Suppressor macrophage (primary cell): ENCODE measurements at regions not wholly inside any gene's neighbourhood (a gene's known extent, or its start where the extent isn't known, plus 50 kb on each side); places are given as distances from the start of the nearest gene placed in this dataset.
A peak's percentile ranks its signal among the peaks of the same experiment; 100 is the strongest.
"Not testable (repeated sequence)": the region's sequence is repeated elsewhere in the genome, so short reads cannot be mapped to it uniquely, and the experiment has no call there.

Experiments
- DNase-seq, 4 experiments: peaks; one replicate each; pipeline ENCODE4 v3.0.0-alpha.2; 2020 to 2022

DNA sequence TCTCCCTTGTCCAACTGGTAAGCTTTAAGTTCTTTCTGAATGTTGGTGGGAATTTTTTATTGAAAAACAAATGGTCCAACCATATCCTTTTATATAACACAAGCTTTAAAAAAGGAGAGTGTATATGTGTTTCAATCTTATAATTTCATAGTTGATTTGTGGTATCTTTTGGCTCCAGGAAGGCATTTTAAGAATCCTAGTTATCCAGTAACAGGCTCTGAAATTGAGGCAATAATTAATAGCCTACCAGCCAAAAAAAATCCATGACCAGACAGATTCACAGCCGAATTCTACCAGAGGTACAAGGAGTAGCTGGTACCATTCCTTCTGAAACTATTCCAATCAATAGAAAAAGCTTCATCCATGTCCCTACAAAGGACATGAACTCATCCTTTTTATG, 141.6 kb downstream of the FZD1 start:
- DNase-seq: not testable (repeated sequence)

DNA sequence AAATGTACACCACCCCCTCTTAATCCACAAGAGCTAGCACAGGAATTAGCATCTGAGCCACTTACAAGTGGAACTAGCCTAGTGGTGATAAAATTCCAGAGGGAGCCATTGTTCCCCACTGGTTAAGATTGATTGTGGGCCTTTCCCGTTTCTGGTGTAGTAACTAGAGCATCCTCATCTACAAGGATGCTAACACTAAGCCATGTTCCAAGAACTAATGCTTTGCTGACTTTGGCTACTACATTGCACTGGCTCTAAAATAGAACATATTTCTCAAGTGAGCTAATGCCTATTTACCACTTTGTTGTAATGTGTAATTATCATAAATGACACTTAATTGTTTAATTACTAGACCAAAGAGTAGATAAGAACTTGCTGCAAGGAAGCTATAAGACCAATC, 143.7 kb downstream of the FZD1 start:
- no peak for DNase-seq

- DNase-seq: no peak
Observed at GRCh38 chr7:91408388-91409154, 144.3 kb downstream of the FZD1 start.

DNA sequence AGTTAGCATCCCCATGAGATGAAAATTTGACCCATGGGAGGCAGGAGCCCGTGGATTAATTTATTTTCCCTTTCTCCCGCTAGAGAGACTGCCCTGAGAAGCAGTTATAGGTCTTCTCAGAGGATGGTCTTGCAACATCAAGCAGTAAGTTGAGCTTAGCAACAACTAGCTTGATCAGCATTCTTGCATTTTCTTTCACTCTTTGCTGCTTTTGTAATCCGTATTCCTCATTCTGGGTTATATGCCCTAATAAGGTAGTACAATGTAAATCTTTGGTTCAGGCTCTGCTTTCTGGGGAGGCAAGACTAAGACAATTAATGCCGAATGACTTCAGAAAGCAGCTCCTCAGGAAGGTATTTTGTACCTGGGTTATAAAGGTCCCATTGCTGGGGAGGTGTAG, 146.8 kb downstream of the FZD1 start:
- peak; percentile 3 to 63 (median 42) for DNase-seq

DNA sequence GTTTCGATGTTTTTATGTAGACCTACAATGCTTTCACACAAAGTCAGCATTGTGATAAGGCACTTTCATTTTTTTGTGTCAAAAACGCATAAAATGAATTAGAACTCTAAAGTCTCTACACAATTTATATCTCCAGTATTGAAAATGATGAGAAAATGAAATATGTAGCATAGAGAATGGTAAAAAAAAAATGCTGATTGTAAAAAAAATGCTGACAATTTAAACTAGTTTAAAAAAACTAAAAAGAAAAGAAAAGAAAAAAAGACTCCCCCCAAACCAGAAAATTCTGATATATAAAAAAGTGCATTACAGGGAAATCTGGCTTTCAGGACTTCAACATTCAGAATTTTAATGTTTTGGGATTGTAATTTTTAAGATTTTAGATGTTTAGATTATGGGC, 148.1 kb downstream of the FZD1 start:
- no peak for DNase-seq

DNA sequence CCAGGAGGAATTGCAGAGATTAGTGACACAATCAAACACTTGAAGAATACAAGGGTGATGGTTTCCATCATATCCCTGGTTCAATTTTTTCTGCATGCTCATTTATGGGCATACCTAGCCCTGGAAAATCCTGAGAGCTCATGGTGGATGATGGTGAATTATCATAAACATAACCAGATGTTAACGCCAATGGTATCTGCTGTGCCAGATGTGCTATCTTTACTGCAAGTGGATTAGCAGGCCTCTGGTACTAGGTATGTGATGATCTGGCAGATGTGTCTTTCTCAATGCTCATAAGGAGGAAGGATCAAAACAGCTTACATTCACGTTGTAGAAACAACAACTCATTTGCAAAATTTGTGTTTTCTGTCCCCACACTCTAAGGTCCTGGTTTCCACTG, 150.5 kb downstream of the FZD1 start:
- DNase-seq: no peak

DNA sequence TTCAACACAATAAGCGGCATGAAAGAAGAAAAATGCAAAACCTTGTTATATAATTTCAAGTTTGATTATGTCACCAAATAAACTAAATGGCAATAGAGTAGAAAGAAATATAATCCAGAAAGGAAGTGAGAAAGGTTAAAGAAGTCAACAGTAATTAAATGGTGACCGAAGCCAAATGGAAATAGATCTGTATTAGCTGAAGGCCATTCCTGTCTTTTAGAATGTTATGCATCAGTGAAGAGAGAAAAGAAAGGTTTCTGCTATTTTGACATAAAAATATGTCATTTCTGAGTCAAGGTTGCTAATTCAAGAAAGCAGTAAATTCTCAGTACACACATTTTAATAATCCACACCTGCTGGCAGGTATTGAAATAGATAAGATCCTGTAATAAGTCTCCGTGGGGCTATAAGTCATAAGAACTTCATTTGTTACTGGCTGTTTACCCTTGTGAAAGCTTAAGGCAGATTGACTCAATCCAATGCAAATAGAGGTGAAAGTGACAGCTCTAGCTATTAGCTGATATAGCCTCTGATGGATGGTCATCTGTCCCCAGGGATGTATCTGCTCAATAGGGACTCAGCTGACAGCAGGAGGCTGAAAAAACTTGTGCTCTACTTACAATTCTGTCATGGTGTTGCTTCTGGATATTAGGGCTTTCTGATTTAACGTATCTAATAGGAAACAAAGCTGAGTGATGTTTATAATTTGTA, 152.1 kb downstream of the FZD1 start:
- DNase-seq: no peak

- DNase-seq: no peak
Observed at GRCh38 chr7:91420606-91421005, 156.4 kb downstream of the FZD1 start.

- no peak for DNase-seq
Observed at GRCh38 chr7:91421018-91421417, 156.8 kb downstream of the FZD1 start.

DNA sequence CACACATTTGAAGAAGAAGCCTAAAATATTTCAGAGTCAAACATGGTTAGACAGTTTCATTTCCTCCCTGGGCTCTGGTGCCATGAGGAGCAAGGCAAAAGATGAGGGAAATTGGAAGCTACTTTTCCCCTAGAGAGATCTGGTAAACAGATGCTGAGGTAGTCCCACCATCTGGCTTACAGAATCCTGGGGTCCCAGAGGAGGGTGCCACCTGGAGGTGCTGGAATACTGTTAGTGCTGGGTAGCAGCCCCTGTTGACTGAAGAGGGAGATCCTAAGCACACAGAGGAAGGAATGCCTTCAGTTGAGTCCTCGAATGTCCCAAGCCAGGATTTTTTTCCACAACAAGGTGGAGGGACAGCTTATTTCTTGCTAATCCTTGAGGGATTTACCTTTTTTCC, 160.1 kb downstream of the FZD1 start:
- DNase-seq: peak in 3 of 4 experiments; percentile 6 to 27 (median 17)

- DNase-seq: no peak
Observed at GRCh38 chr7:91425149-91425548, 160.9 kb downstream of the FZD1 start.

GRCh38 chr7:91427051-91427450, 162.8 kb downstream of the FZD1 start:
- DNase-seq: no peak

- no peak for DNase-seq
Observed at GRCh38 chr7:91431601-91432000, 167.4 kb downstream of the FZD1 start.

- DNase-seq: no peak
Observed at GRCh38 chr7:91434836-91435235, 170.6 kb downstream of the FZD1 start.

GRCh38 chr7:91435381-91436059, 171.3 kb downstream of the FZD1 start:
- DNase-seq: no peak

GRCh38 chr7:91436655-91437054, 172.4 kb downstream of the FZD1 start:
- no peak for DNase-seq

GRCh38 chr7:91440198-91440597, 176.0 kb downstream of the FZD1 start:
- not testable (repeated sequence) for DNase-seq

DNA sequence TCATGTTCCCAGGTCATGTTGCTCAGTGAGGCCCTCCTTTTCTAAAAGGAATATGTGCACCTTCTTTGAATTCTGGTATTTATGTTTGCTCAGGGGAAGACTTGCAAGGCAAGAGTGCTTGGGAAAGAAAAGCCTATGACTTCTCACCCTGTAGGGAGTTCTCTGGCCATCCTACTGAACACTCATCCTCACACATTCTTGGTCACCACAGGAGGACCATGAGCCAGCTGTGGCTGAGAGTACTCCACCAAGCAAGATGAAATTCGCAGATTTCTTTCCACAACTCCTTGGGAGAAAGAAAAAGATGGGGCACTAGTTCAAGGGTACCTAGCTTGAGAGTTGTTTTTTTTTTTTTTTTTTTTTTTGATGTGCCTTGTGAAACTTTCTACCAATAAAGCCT, 179.6 kb downstream of the FZD1 start:
- no peak for DNase-seq

GRCh38 chr7:91446819-91447218, 182.6 kb downstream of the FZD1 start:
- DNase-seq: peak in 1 of 4 experiments; percentile 14

DNA sequence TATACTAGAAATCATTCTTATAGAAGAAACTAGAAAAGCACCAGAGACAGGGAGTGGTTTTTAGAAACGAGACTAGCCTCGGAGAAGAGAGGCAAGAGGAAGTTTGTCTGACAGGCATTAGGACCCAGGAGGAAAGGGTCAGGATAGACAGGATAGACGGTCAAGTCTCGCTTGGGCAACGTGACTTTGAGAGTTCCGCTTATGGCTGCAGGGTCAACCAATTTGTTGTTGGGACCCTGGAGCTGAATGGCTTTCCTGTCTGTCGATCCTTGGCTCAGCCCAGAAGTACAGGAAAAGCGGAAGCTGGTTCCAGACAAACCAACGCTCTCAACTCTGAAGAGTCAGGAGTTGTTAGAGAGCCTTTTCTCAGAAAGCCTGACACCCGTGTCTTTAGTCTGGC, 191.2 kb downstream of the FZD1 start:
- DNase-seq: no peak

DNA sequence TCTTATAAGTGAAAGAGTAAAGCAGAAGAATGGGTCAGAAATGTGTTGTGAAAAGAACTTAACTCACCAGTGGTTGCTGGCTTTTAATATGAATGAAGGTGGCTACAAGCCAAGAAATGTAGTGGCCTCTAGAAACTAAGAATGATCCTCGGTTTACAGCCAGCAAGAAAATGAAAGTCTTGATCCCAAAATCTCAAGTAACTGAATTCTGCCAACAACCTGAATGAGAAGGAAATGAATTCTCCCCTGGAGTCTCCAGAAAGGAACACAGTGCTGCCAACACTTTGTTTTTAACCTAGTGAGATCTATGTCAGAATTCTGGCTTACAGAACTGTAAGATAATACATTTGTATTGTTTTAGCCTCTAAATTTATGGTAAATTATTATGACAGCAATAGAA, 193.0 kb downstream of the FZD1 start:
- DNase-seq: no peak

DNA sequence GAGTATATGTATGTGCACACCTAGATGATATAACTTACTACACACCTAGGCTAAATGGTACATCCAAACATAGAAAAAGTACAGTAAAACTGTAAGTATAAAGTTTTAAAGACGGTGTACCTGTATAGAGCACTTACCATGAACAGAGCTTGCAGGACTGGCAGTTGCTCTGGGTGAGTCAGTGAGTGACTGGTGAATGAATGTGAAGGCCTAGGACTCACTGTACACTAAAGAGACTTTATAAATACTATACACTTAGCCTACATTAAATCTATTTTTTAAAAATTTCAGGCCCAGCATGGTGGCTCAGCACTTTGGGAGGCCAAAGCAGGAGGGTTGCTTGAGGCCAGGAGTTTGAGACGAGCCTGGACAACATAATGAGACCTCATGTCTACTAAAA, 195.3 kb downstream of the FZD1 start:
- no peak for DNase-seq

- DNase-seq: no peak
Observed at GRCh38 chr7:91462316-91462715, 198.1 kb downstream of the FZD1 start.

DNA sequence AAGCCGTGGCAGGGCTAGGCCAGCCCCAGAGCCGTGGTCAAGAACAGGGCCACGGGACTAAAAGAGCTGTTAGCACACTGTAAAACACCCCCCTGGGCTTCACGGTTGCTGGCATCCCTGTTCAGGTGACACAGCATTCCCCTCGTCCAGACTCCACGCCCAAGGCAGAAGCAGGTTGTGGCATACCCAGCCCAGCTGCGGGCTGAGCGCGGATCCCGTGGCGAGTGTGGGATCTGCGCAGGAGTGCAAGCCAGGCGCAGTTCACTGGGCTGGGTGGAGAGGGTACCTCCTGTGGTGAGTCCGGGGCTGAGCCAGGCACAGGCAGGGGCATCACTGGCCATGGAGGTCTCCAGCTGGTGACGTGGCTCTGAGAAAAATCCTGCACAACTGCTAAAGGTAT, 199.1 kb downstream of the FZD1 start:
- no peak for DNase-seq
